ENCODE measurements at regions not wholly inside any gene's neighbourhood (a gene's known extent, or its start where the extent isn't known, plus 50 kb on each side); places are given as distances from the start of the nearest gene placed in this dataset.

- DNase-seq (ENCODE audit: extremely low read depth, low read depth, low spot score) = no peak
These were observed 53.6 kb upstream of the EPCAM start for GRCh38 chr2:47315475-47315874.

GRCh38 chr2:47313728-47314127, 55.4 kb upstream of the EPCAM start:
- no peak for DNase-seq (ENCODE audit: extremely low read depth, low read depth, low spot score)

GRCh38 chr2:47313141-47313691, 55.9 kb upstream of the EPCAM start:
- DNase-seq (ENCODE audit: extremely low read depth, low read depth, low spot score) = no peak

GRCh38 chr2:47312491-47312850, 56.6 kb upstream of the EPCAM start:
- no peak for DNase-seq (ENCODE audit: extremely low read depth, low read depth, low spot score)

DNA sequence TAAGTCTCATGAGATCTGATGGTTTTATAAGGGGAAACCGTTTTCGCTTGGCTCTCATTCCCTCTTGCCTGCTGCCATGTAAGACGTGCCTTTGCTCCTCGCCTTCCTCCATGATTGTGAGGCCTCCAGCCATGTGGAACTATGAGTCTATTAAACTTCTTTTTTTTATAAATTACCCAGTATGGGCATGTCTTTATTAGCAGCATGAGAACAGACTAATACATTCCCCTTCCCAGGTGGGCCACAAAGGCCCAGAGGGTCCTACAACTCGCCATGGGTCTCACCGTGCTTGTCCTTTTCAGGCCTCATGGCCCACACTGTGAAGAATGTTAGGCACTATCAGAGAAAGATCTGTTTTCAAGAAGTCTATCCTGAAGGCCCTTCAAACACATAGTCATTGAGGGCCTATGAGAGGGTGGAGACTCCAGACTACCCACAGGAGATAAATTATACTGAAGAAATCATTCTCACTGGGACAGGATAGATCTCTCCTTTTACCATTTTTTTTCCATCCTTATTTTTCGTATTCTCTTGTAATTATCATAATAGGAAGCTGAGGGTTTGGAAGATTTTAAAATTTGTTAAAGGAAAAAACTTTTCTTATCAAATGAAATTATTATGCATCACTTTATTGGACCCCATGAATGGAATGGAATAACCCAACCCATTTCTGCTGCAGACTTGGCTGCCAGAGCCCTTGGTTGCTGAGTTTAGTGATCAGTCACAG, 57.2 kb upstream of the EPCAM start:
- DNase-seq (ENCODE audit: extremely low read depth, low read depth, low spot score) = no peak

GRCh38 chr2:47310801-47311560, 58.1 kb upstream of the EPCAM start:
- DNase-seq (ENCODE audit: extremely low read depth, low read depth, low spot score) = no peak

DNA sequence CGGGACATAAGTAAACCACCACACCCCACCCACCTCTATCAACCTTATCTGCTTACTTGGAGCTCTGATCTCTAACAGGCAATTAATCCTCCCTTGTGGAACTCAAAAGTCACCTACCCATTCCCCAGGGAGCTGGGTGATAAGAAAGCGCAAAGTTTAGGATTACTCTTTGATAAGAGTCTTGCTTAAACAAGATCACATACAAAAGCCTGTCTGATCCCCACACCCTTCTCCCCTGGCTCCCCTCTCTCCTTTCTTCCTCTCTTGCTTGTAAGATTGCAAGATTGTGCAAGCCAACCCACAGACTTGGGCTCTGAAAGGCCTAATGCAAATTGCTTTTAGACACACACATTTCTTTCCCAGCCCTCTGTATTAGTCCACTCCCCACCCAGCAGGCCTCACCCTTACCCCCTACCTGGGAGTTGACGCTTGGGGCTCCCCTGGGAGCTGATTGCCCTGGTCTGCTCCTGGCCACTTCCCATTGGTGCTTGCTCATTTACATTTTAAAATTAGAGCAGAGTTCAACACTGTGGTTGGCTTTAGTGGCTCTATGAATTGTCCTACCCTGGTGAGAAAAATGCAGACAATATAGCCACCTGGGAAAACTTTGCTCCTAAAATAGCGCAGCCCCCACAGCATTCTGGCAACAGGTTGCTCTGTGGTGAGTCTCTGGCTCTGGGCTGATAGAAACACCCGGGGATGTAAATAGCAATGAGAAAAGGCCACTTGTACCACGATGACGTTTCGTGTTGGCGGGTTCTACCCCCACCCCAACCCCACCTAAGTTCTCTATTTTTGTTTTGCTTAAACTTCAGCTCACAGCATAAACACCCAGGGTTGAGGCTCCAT, 58.9 kb upstream of the EPCAM start:
- DNase-seq (ENCODE audit: extremely low read depth, low read depth, low spot score) = no peak

DNA sequence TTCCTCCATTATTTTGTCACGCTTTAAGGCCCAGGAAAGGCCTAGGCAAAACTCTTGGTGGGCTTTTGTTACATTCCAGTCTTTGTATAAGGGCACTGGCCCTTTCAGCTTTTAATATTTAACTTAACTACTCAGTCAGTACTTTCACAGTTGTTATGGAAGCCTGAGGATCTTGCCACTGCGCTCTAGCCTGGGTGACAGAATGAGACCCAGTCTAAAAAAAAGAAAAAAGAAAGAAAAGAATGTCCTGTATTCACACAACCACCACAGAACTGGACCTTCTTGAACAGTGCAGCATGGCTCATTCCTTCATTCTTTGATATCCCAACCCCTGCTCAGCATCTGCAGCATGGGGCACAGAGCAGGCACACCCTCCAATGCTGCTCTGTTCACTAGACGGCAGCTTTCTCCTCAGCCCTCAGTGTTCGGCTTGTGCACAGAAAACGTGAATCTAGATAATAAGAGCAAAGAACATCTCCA, 59.6 kb upstream of the EPCAM start:
- no peak for DNase-seq (ENCODE audit: extremely low read depth, low read depth, low spot score)

GRCh38 chr2:47307066-47307465, 62.0 kb upstream of the EPCAM start:
- no peak for DNase-seq (ENCODE audit: extremely low read depth, low read depth, low spot score)

DNA sequence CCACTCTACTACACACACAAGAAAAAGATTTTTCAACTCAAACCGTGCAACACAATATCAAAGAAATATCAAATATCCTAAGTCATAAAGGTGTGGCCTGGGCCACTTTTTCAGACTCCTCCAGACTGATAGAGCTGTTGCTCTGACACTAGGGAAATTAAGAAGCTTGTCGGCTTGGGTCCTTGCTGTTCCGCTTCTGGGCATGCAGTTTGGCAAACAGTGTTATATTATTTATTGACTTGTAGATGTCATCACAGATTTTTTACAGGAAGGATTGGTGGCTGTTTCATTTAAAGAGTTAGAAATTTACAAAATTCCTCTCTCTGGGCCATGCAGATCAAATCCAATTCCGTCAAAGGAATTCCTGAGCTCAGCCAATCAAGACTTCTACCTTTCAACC, 64.5 kb upstream of the EPCAM start:
- no peak for DNase-seq (ENCODE audit: extremely low read depth, low read depth, low spot score)

DNA sequence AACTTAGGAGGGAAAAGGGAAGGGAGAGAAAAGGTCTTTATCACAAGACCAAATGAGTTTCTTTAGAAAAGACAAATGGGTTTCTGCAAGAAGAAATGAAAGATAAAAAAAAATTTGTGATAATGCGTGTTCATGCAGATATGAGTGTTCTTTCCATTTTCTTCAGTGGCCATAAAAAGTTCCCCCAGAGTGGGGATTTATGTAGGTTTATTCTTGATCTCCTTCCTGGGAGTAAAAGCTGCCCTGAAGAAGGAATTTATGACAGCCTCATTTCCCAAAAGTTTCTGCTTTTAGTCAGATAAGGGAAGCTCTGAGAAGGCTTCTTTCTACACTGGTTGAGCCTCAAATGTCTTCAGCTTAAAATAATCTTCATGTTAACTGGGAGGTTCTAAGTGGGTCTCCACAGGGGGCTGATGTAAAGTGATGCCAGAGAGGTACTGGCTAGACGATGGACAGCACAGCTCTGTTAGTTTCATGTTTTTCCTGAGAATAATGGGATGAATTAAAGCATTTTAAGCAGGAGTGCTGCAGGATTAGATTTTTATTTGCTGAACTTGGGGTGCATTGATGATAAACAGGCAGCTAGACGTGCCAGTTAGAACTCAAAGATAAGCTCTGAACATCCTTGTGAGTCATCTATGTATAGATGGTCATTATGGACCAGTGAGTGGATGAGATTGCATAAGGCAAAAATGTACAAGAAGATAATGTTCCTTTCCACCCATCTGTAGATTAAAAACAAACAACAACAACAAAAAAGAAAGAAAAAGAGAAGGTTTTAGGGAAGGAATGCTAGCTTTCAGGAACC, 65.6 kb upstream of the EPCAM start:
- DNase-seq (ENCODE audit: extremely low read depth, low read depth, low spot score) = no peak

- no peak for DNase-seq (ENCODE audit: extremely low read depth, low read depth, low spot score)
These were observed 66.8 kb upstream of the EPCAM start for GRCh38 chr2:47302308-47302707.

- no peak for DNase-seq (ENCODE audit: extremely low read depth, low read depth, low spot score)
These were observed 67.4 kb upstream of the EPCAM start for GRCh38 chr2:47301731-47302130.

GRCh38 chr2:47301277-47301618, 67.9 kb upstream of the EPCAM start:
- DNase-seq (ENCODE audit: extremely low read depth, low read depth, low spot score) = no peak

DNA sequence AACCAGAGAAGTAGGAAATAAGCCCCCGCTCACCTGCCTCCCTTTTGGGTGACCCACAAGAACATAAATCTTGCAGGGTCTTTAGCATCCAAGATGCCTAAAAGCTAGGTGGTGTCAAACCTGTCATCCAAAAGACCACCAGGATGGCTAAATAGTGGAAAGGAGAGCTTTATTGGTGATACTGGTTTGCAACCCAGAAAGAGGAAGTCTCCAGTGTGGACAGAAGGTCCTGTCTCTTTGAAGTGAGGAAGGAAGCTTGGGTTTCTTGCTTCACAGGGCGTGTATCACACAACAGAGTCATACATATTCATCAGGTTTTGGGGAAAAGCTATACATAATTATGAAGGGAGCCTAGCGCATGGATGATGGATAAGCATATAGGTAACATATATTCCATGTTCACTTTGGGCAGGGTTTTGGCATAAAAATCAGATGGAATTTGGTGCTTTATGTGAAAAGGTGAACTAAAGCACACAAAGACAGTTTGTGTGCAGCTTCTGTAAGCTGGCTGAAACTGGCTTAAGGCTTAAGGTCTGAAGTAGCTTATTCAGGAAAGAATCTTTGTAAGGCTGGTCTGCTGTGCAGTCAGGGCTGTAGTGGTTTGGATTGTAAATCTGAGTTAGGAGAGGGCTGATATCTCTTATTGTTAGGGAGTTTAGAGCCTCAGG, 68.4 kb upstream of the EPCAM start:
- DNase-seq (ENCODE audit: extremely low read depth, low read depth, low spot score) = no peak

DNA sequence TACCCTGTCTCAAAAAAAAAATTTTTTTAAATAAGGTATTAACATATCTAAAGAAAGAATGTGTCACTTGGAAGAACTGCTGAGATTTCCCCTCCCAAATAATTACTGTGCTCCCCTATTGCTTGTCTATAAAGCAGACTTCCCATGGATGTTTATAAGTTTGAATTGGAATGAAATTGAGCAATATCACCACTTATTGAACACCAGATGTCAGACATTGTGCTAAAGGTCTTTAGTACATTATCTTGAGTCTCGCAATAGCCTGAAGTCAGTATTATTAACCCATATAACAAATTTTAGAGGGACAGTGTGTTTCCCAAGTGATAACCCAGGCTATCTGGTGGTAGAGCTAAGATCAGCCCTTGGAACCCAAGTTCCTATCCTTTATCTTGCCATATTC, 69.0 kb upstream of the EPCAM start:
- no peak for DNase-seq (ENCODE audit: extremely low read depth, low read depth, low spot score)

DNA sequence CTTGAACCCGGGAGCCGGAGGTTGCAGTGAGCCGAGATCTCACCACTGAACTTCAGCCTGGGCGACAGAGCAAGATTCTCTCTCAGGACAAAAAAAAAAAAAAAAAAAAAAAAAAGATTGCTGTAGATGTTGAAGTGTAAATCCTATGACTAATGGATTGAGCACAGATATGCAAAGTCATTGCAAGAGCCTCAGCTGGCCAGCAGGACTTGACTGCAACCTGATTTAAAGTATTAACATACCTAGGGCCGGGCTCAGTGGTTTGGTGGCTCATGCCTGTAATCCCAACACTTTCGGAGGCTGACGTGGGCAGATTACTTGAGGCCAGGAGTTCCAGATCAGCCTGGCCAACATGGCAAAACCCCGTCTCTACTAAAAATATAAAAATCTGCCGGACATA, 69.6 kb upstream of the EPCAM start:
- no peak for DNase-seq (ENCODE audit: extremely low read depth, low read depth, low spot score)

DNA sequence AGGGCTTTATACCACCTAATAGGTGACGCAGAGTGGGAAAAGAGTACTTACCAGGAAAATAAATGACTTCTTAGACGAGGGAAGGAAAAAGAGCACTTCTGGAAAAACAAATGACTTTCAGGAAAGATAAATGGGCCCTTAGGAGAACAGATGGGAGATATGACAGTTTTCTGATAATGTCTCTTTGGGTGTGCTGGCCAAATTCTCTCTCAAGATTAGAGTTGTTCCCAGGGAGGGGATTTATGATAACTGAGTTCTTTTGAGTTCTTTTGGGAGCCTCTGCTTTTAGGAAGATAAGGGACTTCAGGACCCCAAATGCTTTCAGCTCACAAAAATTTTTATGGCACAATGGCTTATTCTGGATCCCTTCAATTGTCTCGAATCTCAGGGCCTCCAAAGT, 70.3 kb upstream of the EPCAM start:
- no peak for DNase-seq (ENCODE audit: extremely low read depth, low read depth, low spot score)

DNA sequence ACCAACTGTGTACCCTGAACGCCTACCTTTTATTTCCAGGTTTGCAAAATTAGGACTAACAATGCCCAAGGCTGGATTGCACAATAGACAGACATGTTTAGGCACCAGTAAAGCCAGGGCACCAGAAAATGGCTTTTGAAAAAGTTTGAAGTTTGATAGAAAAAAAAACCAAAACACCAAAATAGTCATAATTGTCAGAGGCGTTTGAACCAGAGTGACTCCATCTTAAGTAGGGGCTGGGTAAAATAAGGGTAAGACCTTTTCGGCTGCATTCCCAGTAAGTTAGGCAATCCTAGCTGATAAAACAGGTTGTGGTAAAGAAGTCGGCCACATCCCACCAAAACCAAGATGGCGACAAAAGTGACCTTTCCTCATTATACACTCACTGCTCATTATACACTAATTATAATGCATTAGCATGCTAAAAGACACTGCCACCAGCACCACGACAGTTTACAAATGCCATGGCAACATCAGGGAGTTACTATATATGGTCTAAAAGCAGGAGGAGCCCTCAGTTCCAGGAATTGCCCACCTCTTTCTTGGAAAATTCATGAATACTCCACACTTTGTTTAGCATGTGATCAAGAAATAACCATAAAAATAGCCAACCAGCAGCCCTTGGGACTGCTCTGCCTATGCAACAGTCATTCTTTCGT, 71.2 kb upstream of the EPCAM start:
- DNase-seq (ENCODE audit: extremely low read depth, low read depth, low spot score) = no peak

All from glomerular endothelial cell (primary cell).